ENCODE measurements at regions not wholly inside any gene's neighbourhood (a gene's known extent, or its start where the extent isn't known, plus 50 kb on each side); places are given as distances from the start of the nearest gene placed in this dataset.
A peak's percentile ranks its signal among the peaks of the same experiment; 100 is the strongest.

DNA sequence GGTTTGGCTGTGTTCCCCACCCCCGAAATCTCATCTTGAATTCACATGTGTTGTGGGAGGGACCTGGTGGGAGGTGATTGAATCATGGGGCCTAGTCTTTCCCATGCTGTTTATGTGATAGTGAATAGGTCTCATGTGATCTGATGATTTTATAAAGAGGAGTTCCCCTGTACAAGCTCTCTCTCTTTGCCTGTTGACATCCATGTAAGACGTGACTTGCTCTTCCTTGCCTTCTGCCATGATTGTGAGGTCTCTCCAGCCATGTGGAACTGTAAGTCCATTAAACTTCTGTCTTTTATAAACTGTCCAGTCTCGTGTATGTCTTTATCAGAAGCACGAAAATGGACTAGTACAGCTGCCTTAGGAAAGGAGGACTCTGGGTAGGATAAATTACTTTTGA lies 976.7 kb downstream of the MCTP2 start:
- intact Hi-C loops (cut with DNase I; ENCODE audit: low total_unique reads), result no loop called here
- Histone ChIP-seq H3K9me3 (peaks cover 10 to 12% of the 10 kb centered on the region in 2 donors), H3K36me3 (no peaks in the 10 kb centered on the region)

DNA sequence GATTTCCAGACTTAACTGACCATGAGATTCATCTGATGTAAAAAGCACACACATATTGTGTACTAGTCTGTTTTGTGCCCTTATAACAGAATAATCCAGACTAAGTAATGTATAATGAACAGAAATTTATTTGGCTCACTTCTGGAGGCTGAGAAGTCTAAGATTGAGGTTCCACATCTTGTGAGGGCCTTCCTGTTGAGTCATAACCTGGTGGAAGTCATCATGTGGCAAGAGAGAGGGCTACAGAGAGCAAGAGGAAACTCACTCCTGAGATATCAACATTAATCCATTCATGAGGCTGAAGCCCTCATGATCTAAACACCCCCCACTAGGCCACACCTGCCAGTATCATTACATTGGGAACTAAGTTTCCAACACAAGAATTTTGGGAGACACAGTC lies 977.6 kb downstream of the MCTP2 start:
- intact Hi-C loops (cut with DNase I; ENCODE audit: low total_unique reads), result no loop called here
- no peak for DNase-seq (ENCODE audit: low spot score in 2 of 2)
- H3K4me3 ChIP-seq, result no peak overlapping the region
- H3K4me1 ChIP-seq, result no peaks in the 10 kb centered on the region
- no peaks in the 10 kb centered on the region for H3K36me3 ChIP-seq
- TF ChIP-seq CTCF (IDR thresholded peaks at IDR 0.05), result no peak
- TF ChIP-seq POLR2A (IDR thresholded peaks at IDR 0.05), result no peak
- TF ChIP-seq POLR2AphosphoS5 (IDR thresholded peaks at IDR 0.05), result no peak
- no peak overlapping the region for H3K27ac ChIP-seq
- peaks cover 12 to 15% of the 10 kb centered on the region in 2 donors for H3K9me3 ChIP-seq
- no peaks in the 10 kb centered on the region for H3K27me3 ChIP-seq

More for the DNA sequence above, 976.7 kb downstream of the MCTP2 start:
- TF ChIP-seq POLR2A (IDR thresholded peaks at IDR 0.05) (no peak), CTCF (IDR thresholded peaks at IDR 0.05) (no peak), POLR2AphosphoS5 (IDR thresholded peaks at IDR 0.05) (no peak)
- Histone ChIP-seq H3K27me3 (no peaks in the 10 kb centered on the region), H3K4me1 (no peaks in the 10 kb centered on the region), H3K4me3 (no peak overlapping the region), H3K27ac (no peak overlapping the region)
- DNase-seq (ENCODE audit: low spot score in 2 of 2), result no peak

DNA sequence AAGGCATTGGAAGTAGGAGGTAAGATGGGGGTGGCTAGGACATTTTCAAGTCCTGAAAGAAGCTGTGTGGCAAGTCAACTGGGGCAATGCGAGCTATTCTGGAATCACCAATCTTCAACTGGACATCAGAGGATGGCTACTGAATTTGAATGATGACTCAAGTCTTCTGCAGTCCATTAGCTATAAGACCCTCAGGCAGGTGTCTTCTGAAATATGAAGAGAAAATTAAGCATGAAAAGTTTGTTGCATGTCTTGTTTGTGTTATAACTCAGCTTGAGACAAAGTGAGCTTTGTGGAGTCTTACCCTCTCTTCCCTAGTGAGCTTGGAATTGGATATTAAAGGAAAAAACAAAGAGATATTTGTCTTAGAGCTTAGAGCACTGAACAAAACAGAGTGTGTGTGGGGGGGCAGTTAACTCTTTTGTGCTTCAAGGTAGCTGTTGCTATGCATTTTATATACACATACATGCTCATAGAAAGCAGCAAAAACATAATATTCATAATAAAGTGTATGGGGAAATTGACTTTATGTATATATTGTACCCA lies 979.1 kb downstream of the MCTP2 start:
- intact Hi-C loops (cut with DNase I; ENCODE audit: low total_unique reads), result no loop called here
- H3K4me1 ChIP-seq, result no peaks in the 10 kb centered on the region
- peaks cover 12 to 15% of the 10 kb centered on the region in 2 donors for H3K9me3 ChIP-seq
- TF ChIP-seq POLR2AphosphoS5 (IDR thresholded peaks at IDR 0.05) (no peak), CTCF (IDR thresholded peaks at IDR 0.05) (no peak), POLR2A (IDR thresholded peaks at IDR 0.05) (no peak)
- H3K27me3 ChIP-seq, result no peaks in the 10 kb centered on the region
- no peak overlapping the region for H3K4me3 ChIP-seq
- no peak overlapping the region for H3K27ac ChIP-seq
- no peak for DNase-seq (ENCODE audit: low spot score in 2 of 2)
- no peaks in the 10 kb centered on the region for H3K36me3 ChIP-seq

DNA sequence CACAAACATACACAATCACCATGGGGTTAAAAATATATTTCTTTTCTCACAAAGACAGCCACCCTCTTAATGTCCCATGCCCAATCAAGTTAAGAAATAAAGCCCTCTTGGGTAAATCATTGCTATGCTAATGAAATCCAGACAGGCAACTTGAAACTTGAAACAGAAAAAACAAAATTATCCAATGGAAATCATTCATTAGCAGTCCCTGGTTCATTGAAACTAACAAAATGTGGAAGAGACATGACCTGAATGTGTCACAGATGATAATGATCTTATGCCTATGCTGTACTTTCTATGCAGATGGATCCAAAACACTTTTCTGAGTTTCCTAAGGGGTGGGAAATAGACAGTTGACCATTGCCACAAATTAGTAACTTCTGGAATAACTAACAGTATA lies 983.7 kb downstream of the MCTP2 start:
- H3K27me3 ChIP-seq, result no peaks in the 10 kb centered on the region
- H3K4me3 ChIP-seq, result no peak overlapping the region
- intact Hi-C loops (cut with DNase I; ENCODE audit: low total_unique reads), result no loop called here
- H3K36me3 ChIP-seq, result no peaks in the 10 kb centered on the region
- no peaks in the 10 kb centered on the region for H3K4me1 ChIP-seq
- H3K27ac ChIP-seq, result no peak overlapping the region
- DNase-seq (ENCODE audit: low spot score in 2 of 2), result no peak
- no peak for TF ChIP-seq POLR2AphosphoS5 (IDR thresholded peaks at IDR 0.05)
- H3K9me3 ChIP-seq, result peaks cover 0 to 15% of the 10 kb centered on the region in 2 donors

GRCh38 chr15:95226835-95227234 lies 995.5 kb downstream of the MCTP2 start:
- Histone ChIP-seq H3K36me3 (no peaks in the 10 kb centered on the region), H3K27me3 (no peaks in the 10 kb centered on the region), H3K9me3 (peaks cover 8 to 17% of the 10 kb centered on the region in 2 donors), H3K27ac (peak overlapping the region in 1 of 2 donors; percentile 58), H3K4me1 (no peaks in the 10 kb centered on the region), H3K4me3 (no peak overlapping the region)
- intact Hi-C loops (cut with DNase I; ENCODE audit: low total_unique reads), result no loop called here
- DNase-seq (ENCODE audit: low spot score in 2 of 2), result no peak
- TF ChIP-seq CTCF (IDR thresholded peaks at IDR 0.05), result no peak
- no peak for TF ChIP-seq POLR2A (IDR thresholded peaks at IDR 0.05)
- no peak for TF ChIP-seq POLR2AphosphoS5 (IDR thresholded peaks at IDR 0.05)

- intact Hi-C loops (cut with DNase I; ENCODE audit: low total_unique reads), result no loop called here
Measured at GRCh38 chr15:95227235-95227634, 995.9 kb downstream of the MCTP2 start.

More at GRCh38 chr15:95227235-95227634, 995.9 kb downstream of the MCTP2 start:
- TF ChIP-seq POLR2AphosphoS5 (IDR thresholded peaks at IDR 0.05) (no peak), POLR2A (IDR thresholded peaks at IDR 0.05) (no peak), CTCF (IDR thresholded peaks at IDR 0.05) (no peak)
- Histone ChIP-seq H3K4me3 (no peak overlapping the region), H3K27me3 (no peaks in the 10 kb centered on the region), H3K9me3 (peaks cover 8 to 13% of the 10 kb centered on the region in 2 donors), H3K4me1 (no peaks in the 10 kb centered on the region), H3K27ac (peak overlapping the region in 1 of 2 donors; percentile 58), H3K36me3 (no peaks in the 10 kb centered on the region)
- DNase-seq (ENCODE audit: low spot score in 2 of 2), result no peak
